B cell (primary cell): ENCODE measurements at regions not wholly inside any gene's neighbourhood (a gene's known extent, or its start where the extent isn't known, plus 50 kb on each side); places are given as distances from the start of the nearest gene placed in this dataset.

ENCODE experiments used
- CTCF ChIP-seq: fragments of 200-600 bp; IDR thresholded peaks from one replicate; pipeline ENCODE4 v1.8.0; 2022; ENCODE audit warnings: antibody characterized with exemption, mild to moderate bottlenecking
- EZH2 ChIP-seq: IDR thresholded peaks from 2 replicates; pipeline ENCODE4 v1.6.1; 2012; ENCODE audit warnings: borderline replicate concordance, low read depth, mild to moderate bottlenecking, moderate library complexity, low read length; ENCODE audit not compliant: insufficient read depth, poor library complexity, severe bottlenecking

- TF ChIP-seq CTCF (no peak), EZH2 (no peak)
Observed at GRCh38 chr1:232484856-232485255, 145.1 kb downstream of the SIPA1L2 start.
